Trophoblast cell (in vitro differentiated cells and primary cell): ENCODE measurements at regions not wholly inside any gene's neighbourhood (a gene's known extent, or its start where the extent isn't known, plus 50 kb on each side); places are given as distances from the start of the nearest gene placed in this dataset.

Experiments used
- DNase-seq, 2 donors: peaks; one replicate each; pipeline ENCODE4 v3.0.0-alpha.2; 2016
- H2AFZ ChIP-seq: 2 replicates; pipeline ENCODE4 v1.6.1; 2013; ENCODE audit warnings: low read length, moderate library complexity, mild to moderate bottlenecking; ENCODE audit not compliant: insufficient read depth, poor library complexity
- H2AK5ac ChIP-seq: 2 replicates; pipeline ENCODE4 v1.6.1; 2013; ENCODE audit warnings: mild to moderate bottlenecking, low read length
- H2BK120ac ChIP-seq: 2 replicates; pipeline ENCODE4 v1.6.1; 2013; ENCODE audit warnings: low read length, mild to moderate bottlenecking, moderate library complexity; ENCODE audit not compliant: insufficient read depth, poor library complexity
- H2BK12ac ChIP-seq: 2 replicates; pipeline ENCODE4 v1.6.1; 2013; ENCODE audit warnings: mild to moderate bottlenecking, low read length, moderate library complexity
- H2BK5ac ChIP-seq: 2 replicates; pipeline ENCODE4 v1.6.1; 2013; ENCODE audit warnings: low read length, low read depth, moderate library complexity, mild to moderate bottlenecking; ENCODE audit not compliant: poor library complexity
- H3K14ac ChIP-seq: 2 replicates; pipeline ENCODE4 v1.6.1; 2013; ENCODE audit warnings: mild to moderate bottlenecking, low read length
- H3K18ac ChIP-seq: 2 replicates; pipeline ENCODE4 v1.6.1; 2013; ENCODE audit warnings: mild to moderate bottlenecking, low read length
- H3K23ac ChIP-seq: 2 replicates; pipeline ENCODE4 v1.6.1; 2013; ENCODE audit warnings: low read length
- H3K27ac ChIP-seq: 2 replicates; pipeline ENCODE4 v1.5.1; 2013; ENCODE audit warnings: low read depth, mild to moderate bottlenecking, inconsistent platforms, low read length, moderate library complexity
- H3K27me3 ChIP-seq: 2 replicates; pipeline ENCODE4 v1.6.1; 2013; ENCODE audit warnings: inconsistent platforms, mild to moderate bottlenecking, low read length, moderate library complexity; ENCODE audit not compliant: insufficient read depth
- H3K36me3 ChIP-seq, 2 experiments: 1 replicate in 1 of 2; 2 replicates in 1 of 2; pipeline ENCODE4 v1.6.1; 2013; ENCODE audit warnings: low read length in 2 of 2, mild to moderate bottlenecking in 2 of 2, moderate library complexity in 1 of 2; ENCODE audit not compliant: insufficient read depth in 2 of 2, control insufficient read depth in 1 of 2
- H3K4ac ChIP-seq: 2 replicates; pipeline ENCODE4 v1.6.1; 2013; ENCODE audit warnings: low read depth, mild to moderate bottlenecking, low read length, moderate library complexity
- H3K4me1 ChIP-seq, 2 experiments: 1 replicate in 1 of 2; 2 replicates in 1 of 2; pipeline ENCODE4 v1.6.1; 2013; ENCODE audit warnings: low read length in 2 of 2, mild to moderate bottlenecking in 2 of 2, moderate library complexity in 1 of 2; ENCODE audit not compliant: insufficient read depth in 2 of 2, control insufficient read depth in 1 of 2
- H3K4me2 ChIP-seq: 2 replicates; pipeline ENCODE4 v1.6.1; 2013; ENCODE audit warnings: inconsistent platforms, mild to moderate bottlenecking, low read length, moderate library complexity
- H3K4me3 ChIP-seq: 2 replicates; pipeline ENCODE4 v1.5.1; 2013; ENCODE audit warnings: mild to moderate bottlenecking, low read depth, low read length, inconsistent platforms
- H3K79me1 ChIP-seq: one replicate; pipeline ENCODE4 v1.6.1; 2013; ENCODE audit warnings: low read length
- H3K79me2 ChIP-seq: 2 replicates; pipeline ENCODE4 v1.6.1; 2013; ENCODE audit warnings: low read length, mild to moderate bottlenecking; ENCODE audit not compliant: control insufficient read depth, insufficient read depth, poor library complexity
- H3K9ac ChIP-seq: 2 replicates; pipeline ENCODE4 v1.6.1; 2013; ENCODE audit warnings: mild to moderate bottlenecking, low read length
- H3K9me3 ChIP-seq: 2 replicates; pipeline ENCODE4 v1.6.1; 2013; ENCODE audit warnings: low read depth, mild to moderate bottlenecking, control low read depth, inconsistent platforms, low read length; ENCODE audit not compliant: insufficient read depth
- H4K12ac ChIP-seq: 2 replicates; pipeline ENCODE4 v1.6.1; 2013; ENCODE audit warnings: low read depth, mild to moderate bottlenecking, low read length, moderate library complexity
- H4K8ac ChIP-seq: 2 replicates; pipeline ENCODE4 v1.6.1; 2013; ENCODE audit warnings: low read depth, mild to moderate bottlenecking, low read length, moderate library complexity
- H4K91ac ChIP-seq: one replicate; pipeline ENCODE4 v1.6.1; 2013; ENCODE audit warnings: low read depth, mild to moderate bottlenecking, low read length, moderate library complexity
- WGBS: extraction: QIAGEN DNeasy Blood & Tissue Kit; methylation state at CpG from one replicate; pipeline ENCODE4 v1.1.7; 2013; ENCODE audit warnings: missing lambda C conversion rate; ENCODE audit not compliant: insufficient read length, insufficient coverage; ENCODE audit errors: extremely low coverage; 5-methylcytosine and 5-hydroxymethylcytosine counted together

DNA sequence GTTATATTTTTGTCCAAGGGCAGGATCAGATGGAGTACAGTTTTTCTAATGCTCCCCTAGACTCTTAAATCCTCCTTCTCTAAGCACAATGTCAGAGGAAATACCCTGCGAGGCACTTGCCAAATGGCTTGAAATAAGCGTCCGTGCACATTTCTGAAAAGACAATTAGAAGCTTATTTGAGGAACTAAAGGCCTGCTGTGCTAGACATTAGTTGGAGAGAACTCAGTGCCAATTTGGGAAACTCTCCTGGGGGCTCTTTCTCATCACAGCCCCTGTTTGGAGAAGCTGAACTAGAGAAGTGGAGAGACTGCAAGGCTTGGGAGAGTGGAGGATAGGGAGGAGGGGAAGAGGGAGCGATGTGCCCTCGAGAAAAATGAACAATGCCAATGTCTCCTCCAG, 247.6 kb upstream of the C2CD4B start:
- Histone ChIP-seq H3K14ac (no peak overlapping the region), H3K4ac (no peak overlapping the region), H3K79me1 (no peaks in the 10 kb centered on the region), H2BK12ac (no peak overlapping the region), H3K9ac (no peak overlapping the region), H2AFZ (no peak overlapping the region), H3K79me2 (no peaks in the 10 kb centered on the region), H2AK5ac (no peak overlapping the region), H3K9me3 (no peaks in the 10 kb centered on the region), H4K12ac (no peak overlapping the region), H3K4me2 (no peak overlapping the region), H3K27ac (no peak overlapping the region), H4K91ac (no peak overlapping the region), H2BK120ac (no peak overlapping the region), H3K36me3 (no peaks in the 10 kb centered on the region), H2BK5ac (no peak overlapping the region), H3K23ac (no peak overlapping the region), H3K27me3 (no peaks in the 10 kb centered on the region), H3K4me3 (no peak overlapping the region), H3K4me1 (peaks cover 0 to 7% of the 10 kb centered on the region in 2 experiments), H3K18ac (no peak overlapping the region), H4K8ac (no peak overlapping the region)
- no peak for DNase-seq
- WGBS: no CpG with 5 or more reads among the region's 5 CpGs

DNA sequence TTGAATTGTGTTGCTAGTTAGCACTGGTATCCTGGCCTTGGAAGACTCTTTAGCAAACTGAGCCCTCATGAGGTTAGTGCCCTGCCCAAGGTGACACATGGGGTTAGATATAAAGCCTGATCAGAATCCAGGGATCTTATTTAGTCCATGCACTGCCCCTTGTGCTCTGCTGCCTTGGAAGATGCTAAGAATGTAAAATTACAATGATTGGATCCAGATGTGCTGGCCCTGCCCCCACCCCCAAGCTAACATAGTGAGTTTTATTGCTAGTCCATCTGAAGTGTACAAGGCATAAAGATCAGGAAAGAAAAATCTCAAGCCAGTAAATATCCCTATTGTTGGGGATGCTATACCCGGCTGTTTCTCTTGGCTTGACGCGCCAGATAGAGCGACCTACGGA, 248.1 kb upstream of the C2CD4B start:
- no peak overlapping the region for H3K9ac ChIP-seq
- no peak overlapping the region for H3K18ac ChIP-seq
- no peaks in the 10 kb centered on the region for H3K79me2 ChIP-seq
- no peak overlapping the region for H4K12ac ChIP-seq
- H3K36me3 ChIP-seq: no peaks in the 10 kb centered on the region
- no peak overlapping the region for H3K27ac ChIP-seq
- H3K4me2 ChIP-seq: no peak overlapping the region
- no peak overlapping the region for H3K23ac ChIP-seq
- H3K9me3 ChIP-seq: no peaks in the 10 kb centered on the region
- DNase-seq: no peak
- H3K4me3 ChIP-seq: no peak overlapping the region
- H3K4me1 ChIP-seq: peaks cover 0 to 7% of the 10 kb centered on the region in 2 experiments
- no peak overlapping the region for H4K91ac ChIP-seq
- no peak overlapping the region for H2AK5ac ChIP-seq
- no peak overlapping the region for H3K14ac ChIP-seq
- no peak overlapping the region for H2BK12ac ChIP-seq
- H2BK120ac ChIP-seq: no peak overlapping the region
- no peaks in the 10 kb centered on the region for H3K79me1 ChIP-seq
- no CpG with 5 or more reads among the region's 5 CpGs for WGBS
- no peak overlapping the region for H2BK5ac ChIP-seq
- no peak overlapping the region for H3K4ac ChIP-seq
- no peak overlapping the region for H4K8ac ChIP-seq
- H3K27me3 ChIP-seq: no peaks in the 10 kb centered on the region
- H2AFZ ChIP-seq: no peak overlapping the region

DNA sequence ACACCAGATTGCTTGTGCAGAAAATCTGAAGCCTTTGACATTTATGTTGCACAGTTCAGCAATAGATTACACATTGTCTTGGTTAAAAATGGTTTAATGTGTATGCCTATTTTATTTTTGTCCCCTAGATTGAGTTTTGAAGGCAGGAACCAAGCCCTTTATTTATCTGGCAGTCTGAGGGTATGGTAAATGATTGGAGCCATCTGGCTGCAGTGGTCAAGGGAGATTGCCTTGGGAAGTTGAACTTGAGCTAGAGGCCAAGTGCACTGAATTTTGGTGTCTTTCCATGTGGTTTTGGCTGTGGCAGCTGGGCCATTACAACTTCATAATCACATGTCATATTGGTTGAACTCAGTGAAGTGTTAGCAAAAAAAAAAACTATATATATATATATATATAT, 248.7 kb upstream of the C2CD4B start:
- no peak overlapping the region for H2BK5ac ChIP-seq
- H3K4me2 ChIP-seq: no peak overlapping the region
- H3K18ac ChIP-seq: no peak overlapping the region
- no peak overlapping the region for H4K12ac ChIP-seq
- no peaks in the 10 kb centered on the region for H3K79me1 ChIP-seq
- H3K4ac ChIP-seq: no peak overlapping the region
- no peaks in the 10 kb centered on the region for H3K27me3 ChIP-seq
- H2AK5ac ChIP-seq: no peak overlapping the region
- no peak overlapping the region for H3K14ac ChIP-seq
- no peak for DNase-seq
- no peak overlapping the region for H3K23ac ChIP-seq
- no peak overlapping the region for H2AFZ ChIP-seq
- H2BK12ac ChIP-seq: no peak overlapping the region
- no peak overlapping the region for H4K91ac ChIP-seq
- peaks cover 0 to 7% of the 10 kb centered on the region in 2 experiments for H3K4me1 ChIP-seq
- H2BK120ac ChIP-seq: no peak overlapping the region
- H3K79me2 ChIP-seq: no peaks in the 10 kb centered on the region
- H3K36me3 ChIP-seq: no peaks in the 10 kb centered on the region
- H3K4me3 ChIP-seq: no peak overlapping the region
- no peak overlapping the region for H4K8ac ChIP-seq
- H3K9ac ChIP-seq: no peak overlapping the region
- H3K27ac ChIP-seq: no peak overlapping the region
- no peaks in the 10 kb centered on the region for H3K9me3 ChIP-seq

DNA sequence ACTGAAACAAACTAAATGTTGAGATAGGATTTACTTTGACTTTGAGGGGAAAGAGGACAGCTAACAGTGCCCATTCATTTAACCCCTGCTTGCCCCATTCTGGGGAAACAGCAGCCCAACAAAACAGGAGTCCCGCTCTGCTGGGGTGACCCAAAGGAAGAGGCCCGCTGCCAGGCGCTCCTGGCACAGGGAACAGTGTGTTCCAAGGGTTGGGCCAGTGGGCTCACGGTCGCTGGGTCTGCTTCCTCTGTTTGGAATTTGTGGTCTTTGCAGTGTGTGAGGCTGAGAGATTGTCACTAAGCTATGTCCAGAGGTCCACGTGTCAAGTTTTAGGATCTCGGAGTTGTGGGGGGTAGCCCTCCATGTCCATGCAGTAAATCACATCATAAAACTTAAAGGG, 250.4 kb upstream of the C2CD4B start:
- Histone ChIP-seq H3K27me3 (no peaks in the 10 kb centered on the region), H3K4me3 (no peak overlapping the region), H4K91ac (no peak overlapping the region), H2BK12ac (no peak overlapping the region), H3K36me3 (peaks cover 0 to 3% of the 10 kb centered on the region in 2 experiments), H3K14ac (no peak overlapping the region), H3K9me3 (no peaks in the 10 kb centered on the region), H2AK5ac (no peak overlapping the region), H3K79me1 (no peaks in the 10 kb centered on the region), H3K23ac (no peak overlapping the region), H2BK120ac (no peak overlapping the region), H4K8ac (no peak overlapping the region), H3K4me2 (no peak overlapping the region), H3K4ac (no peak overlapping the region), H3K9ac (no peak overlapping the region), H2AFZ (no peak overlapping the region), H3K4me1 (peaks cover 0 to 7% of the 10 kb centered on the region in 2 experiments), H4K12ac (no peak overlapping the region), H2BK5ac (no peak overlapping the region), H3K27ac (no peak overlapping the region), H3K18ac (no peak overlapping the region), H3K79me2 (no peaks in the 10 kb centered on the region)
- no peak for DNase-seq
- WGBS: no CpG with 5 or more reads among the region's 7 CpGs
